WTC11 (cell line): ENCODE measurements at regions not wholly inside any gene's neighbourhood (a gene's known extent, or its start where the extent isn't known, plus 50 kb on each side); places are given as distances from the start of the nearest gene placed in this dataset.

Source experiments
- ATAC-seq: fragments of 200-7000 bp; cut with Tn5 transposase; 2 replicates; pipeline ENCODE4 v1.10.0; 2021; ENCODE audit warnings: mild to moderate bottlenecking, moderate library complexity
- CTCF ChIA-PET: fragments of 300-600 bp; sonication (Branson Sonifier 250); formaldehyde crosslinking; loops from one replicate; lab custom pipeline; 2021; ENCODE audit warnings: antibody characterized with exemption; lab: Charles Lee
- POLR2A ChIA-PET: fragments of 350-600 bp; sonication (Branson Sonifier 250); formaldehyde crosslinking; loops from one replicate; lab custom pipeline; 2021; ENCODE audit warnings: antibody characterized with exemption; lab: Charles Lee
- DNase-seq: peaks from one replicate; pipeline ENCODE4 v3.0.0; 2021; ENCODE audit warnings: low spot score
- H3K27ac Mint-ChIP-seq: 2 replicates; pipeline ENCODE4 v1.8.0; 2021; ENCODE audit warnings: mixed read lengths
- H3K27me3 Mint-ChIP-seq: 2 replicates; pipeline ENCODE4 v1.8.0; 2021; ENCODE audit warnings: low read depth, mild to moderate bottlenecking, moderate library complexity, mixed read lengths
- H3K36me3 Mint-ChIP-seq: 2 replicates; pipeline ENCODE4 v1.8.0; 2021; ENCODE audit warnings: mixed read lengths
- H3K4me1 Mint-ChIP-seq: 2 replicates; pipeline ENCODE4 v1.8.0; 2022; ENCODE audit warnings: mixed read lengths
- H3K4me3 Mint-ChIP-seq: 2 replicates; pipeline ENCODE4 v1.8.0; 2021; ENCODE audit warnings: mild to moderate bottlenecking, moderate library complexity, mixed read lengths
- H3K9me3 Mint-ChIP-seq: 2 replicates; pipeline ENCODE4 v1.8.0; 2021; ENCODE audit warnings: mixed read lengths
- ATF1 ChIP-seq: sonication (generic); formaldehyde crosslinking; IDR thresholded peaks from 2 replicates; pipeline ENCODE4 v1.8.1; 2023; ENCODE audit warnings: mild to moderate bottlenecking, moderate library complexity, missing genetic modification reagents
- E2F5 ChIP-seq: sonication (generic); formaldehyde crosslinking; IDR thresholded peaks from 2 replicates; pipeline ENCODE4 v1.8.1; 2022; ENCODE audit warnings: mild to moderate bottlenecking, moderate library complexity, missing genetic modification reagents
- FOXJ3 ChIP-seq: sonication (generic); formaldehyde crosslinking; IDR thresholded peaks from 2 replicates; pipeline ENCODE4 v1.9.0; 2021; ENCODE audit warnings: missing genetic modification reagents, mild to moderate bottlenecking, borderline replicate concordance
- FOXK1 ChIP-seq: sonication (generic); formaldehyde crosslinking; IDR thresholded peaks from 2 replicates; pipeline ENCODE4 v1.8.0; 2022; ENCODE audit warnings: mild to moderate bottlenecking, moderate library complexity, missing genetic modification reagents
- GRHL2 ChIP-seq: fragments of 250-450 bp; sonication (Bioruptor Pico); IDR thresholded peaks from 2 replicates; pipeline ENCODE4 v1.8.0; 2022; ENCODE audit warnings: mild to moderate bottlenecking, moderate library complexity; ENCODE audit not compliant: insufficient replicate concordance, severe bottlenecking
- GTF2I ChIP-seq: fragments of 250-450 bp; sonication (Bioruptor Pico); conservative IDR thresholded peaks from 2 replicates; pipeline ENCODE4 v1.4.0; 2021; ENCODE audit warnings: mild to moderate bottlenecking
- HMGA2 ChIP-seq: fragments of 250-450 bp; sonication (Bioruptor Pico); IDR thresholded peaks from 2 replicates; pipeline ENCODE4 v1.4.0; 2021; ENCODE audit warnings: mild to moderate bottlenecking, moderate library complexity
- JAZF1 ChIP-seq: fragments of 250-450 bp; sonication (Bioruptor Pico); IDR thresholded peaks from 2 replicates; pipeline ENCODE4 v1.9.0; 2021; ENCODE audit warnings: moderate library complexity, mild to moderate bottlenecking, inconsistent platforms
- JUN ChIP-seq: sonication (generic); formaldehyde crosslinking; IDR thresholded peaks from 2 replicates; pipeline ENCODE4 v1.8.0; 2023; ENCODE audit warnings: mild to moderate bottlenecking, missing genetic modification reagents
- MAX ChIP-seq: sonication (generic); formaldehyde crosslinking; IDR thresholded peaks from 2 replicates; pipeline ENCODE4 v1.8.0; 2022; ENCODE audit warnings: mild to moderate bottlenecking, missing genetic modification reagents
- NFYB ChIP-seq: sonication (generic); formaldehyde crosslinking; conservative IDR thresholded peaks from 2 replicates; pipeline ENCODE4 v1.8.0; 2022; ENCODE audit warnings: low read depth, missing genetic modification reagents
- NR3C1 ChIP-seq: sonication (generic); formaldehyde crosslinking; conservative IDR thresholded peaks from 2 replicates; pipeline ENCODE4 v1.8.1; 2023; ENCODE audit warnings: low read depth, mild to moderate bottlenecking, missing genetic modification reagents
- PRRX2 ChIP-seq: fragments of 250-450 bp; sonication (Bioruptor Pico); IDR thresholded peaks from 2 replicates; pipeline ENCODE4 v1.8.0; 2021; ENCODE audit warnings: mild to moderate bottlenecking
- TP53 ChIP-seq: sonication (generic); formaldehyde crosslinking; IDR thresholded peaks from 2 replicates; pipeline ENCODE4 v1.8.1; 2023; ENCODE audit warnings: mild to moderate bottlenecking, missing genetic modification reagents
- ZBTB21 ChIP-seq: sonication (generic); formaldehyde crosslinking; IDR thresholded peaks from 2 replicates; pipeline ENCODE4 v1.8.1; 2023; ENCODE audit warnings: mild to moderate bottlenecking, missing genetic modification reagents, borderline replicate concordance
- ZNF121 ChIP-seq: sonication (generic); formaldehyde crosslinking; IDR thresholded peaks from 2 replicates; pipeline ENCODE4 v1.8.0; 2023; ENCODE audit warnings: missing genetic modification reagents
- ZNF138 ChIP-seq: sonication (generic); formaldehyde crosslinking; conservative IDR thresholded peaks from 2 replicates; pipeline ENCODE4 v1.8.1; 2022; ENCODE audit warnings: mild to moderate bottlenecking, moderate library complexity, missing genetic modification reagents
- ZNF232 ChIP-seq: sonication (generic); formaldehyde crosslinking; IDR thresholded peaks from 2 replicates; pipeline ENCODE4 v1.8.0; 2022; ENCODE audit warnings: mild to moderate bottlenecking, missing genetic modification reagents
- ZNF317 ChIP-seq: sonication (generic); formaldehyde crosslinking; IDR thresholded peaks from 2 replicates; pipeline ENCODE4 v1.8.1; 2023; ENCODE audit warnings: low read depth, mild to moderate bottlenecking, moderate library complexity, missing genetic modification reagents, borderline replicate concordance
- ZNF396 ChIP-seq: fragments of 250-450 bp; sonication (Bioruptor Pico); IDR thresholded peaks from 2 replicates; pipeline ENCODE4 v1.8.0; 2021; ENCODE audit warnings: mild to moderate bottlenecking, moderate library complexity, borderline replicate concordance
- TF ChIP-seq, protein P1 (sequence below): sonication (generic); formaldehyde crosslinking; IDR thresholded peaks from 2 replicates; pipeline ENCODE4 v1.8.0; 2022; ENCODE audit warnings: mild to moderate bottlenecking, missing genetic modification reagents
- TF ChIP-seq, protein P2 (sequence below): sonication (generic); formaldehyde crosslinking; IDR thresholded peaks from 2 replicates; pipeline ENCODE4 v1.8.1; 2023; ENCODE audit warnings: mild to moderate bottlenecking, missing genetic modification reagents
- TF ChIP-seq, protein P3 (sequence below): fragments of 250-450 bp; sonication (Bioruptor Pico); IDR thresholded peaks from 2 replicates; pipeline ENCODE4 v1.9.0; 2021; ENCODE audit warnings: mild to moderate bottlenecking
- TF ChIP-seq, protein P4 (sequence below): sonication (generic); formaldehyde crosslinking; IDR thresholded peaks from 2 replicates; pipeline ENCODE4 v1.8.0; 2022; ENCODE audit warnings: missing genetic modification reagents

- Mint-ChIP-seq H3K4me3 (no peak overlapping the region), H3K4me1 (peaks cover 44% of the 10 kb centered on the region), H3K27ac (no peak overlapping the region), H3K9me3 (no peaks in the 10 kb centered on the region), H3K36me3 (no peaks in the 10 kb centered on the region), H3K27me3 (peaks cover 4% of the 10 kb centered on the region)
- no peak for TF ChIP-seq HMGA2 (CRISPR knock-in tag)
- TF ChIP-seq E2F5 (CRISPR knock-in tag), result no peak
- TF ChIP-seq JAZF1, result no peak
- no peak for TF ChIP-seq JUN (CRISPR knock-in tag)
- no peak for TF ChIP-seq ZNF121 (CRISPR knock-in tag)
- TF ChIP-seq, protein P1, sequence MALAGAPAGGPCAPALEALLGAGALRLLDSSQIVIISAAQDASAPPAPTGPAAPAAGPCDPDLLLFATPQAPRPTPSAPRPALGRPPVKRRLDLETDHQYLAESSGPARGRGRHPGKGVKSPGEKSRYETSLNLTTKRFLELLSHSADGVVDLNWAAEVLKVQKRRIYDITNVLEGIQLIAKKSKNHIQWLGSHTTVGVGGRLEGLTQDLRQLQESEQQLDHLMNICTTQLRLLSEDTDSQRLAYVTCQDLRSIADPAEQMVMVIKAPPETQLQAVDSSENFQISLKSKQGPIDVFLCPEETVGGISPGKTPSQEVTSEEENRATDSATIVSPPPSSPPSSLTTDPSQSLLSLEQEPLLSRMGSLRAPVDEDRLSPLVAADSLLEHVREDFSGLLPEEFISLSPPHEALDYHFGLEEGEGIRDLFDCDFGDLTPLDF (CRISPR knock-in tag), result no peak
- no peak for TF ChIP-seq ZBTB21 (CRISPR knock-in tag)
- no peak for TF ChIP-seq PRRX2 (CRISPR knock-in tag)
- TF ChIP-seq, protein P2, sequence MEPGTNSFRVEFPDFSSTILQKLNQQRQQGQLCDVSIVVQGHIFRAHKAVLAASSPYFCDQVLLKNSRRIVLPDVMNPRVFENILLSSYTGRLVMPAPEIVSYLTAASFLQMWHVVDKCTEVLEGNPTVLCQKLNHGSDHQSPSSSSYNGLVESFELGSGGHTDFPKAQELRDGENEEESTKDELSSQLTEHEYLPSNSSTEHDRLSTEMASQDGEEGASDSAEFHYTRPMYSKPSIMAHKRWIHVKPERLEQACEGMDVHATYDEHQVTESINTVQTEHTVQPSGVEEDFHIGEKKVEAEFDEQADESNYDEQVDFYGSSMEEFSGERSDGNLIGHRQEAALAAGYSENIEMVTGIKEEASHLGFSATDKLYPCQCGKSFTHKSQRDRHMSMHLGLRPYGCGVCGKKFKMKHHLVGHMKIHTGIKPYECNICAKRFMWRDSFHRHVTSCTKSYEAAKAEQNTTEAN (CRISPR knock-in tag), result no peak
- POLR2A ChIA-PET, result interaction anchor here (1.5 kb wide), 1 partner anchor 200 kb away, joined by 3 read pairs; no protein-coding TSS in a partner anchor
- no peak for ATAC-seq
- DNase-seq, result no peak
- CTCF ChIA-PET, result interaction anchor here (1.0 kb wide), 1 partner anchor 8 kb away, joined by 3 read pairs; no protein-coding TSS in a partner anchor
These were observed 250.0 kb downstream of the LRFN2 start for GRCh38 chr6:40336940-40337760.

- TF ChIP-seq ATF1 (no peak), FOXJ3 (CRISPR knock-in tag) (no peak), ZNF232 (CRISPR knock-in tag) (no peak), FOXK1 (no peak), TP53 (CRISPR knock-in tag) (no peak), MAX (CRISPR knock-in tag) (no peak), NR3C1 (CRISPR knock-in tag) (no peak), ZNF138 (CRISPR knock-in tag) (no peak), ZNF396 (CRISPR knock-in tag) (no peak), GTF2I (CRISPR knock-in tag) (no peak), GRHL2 (CRISPR knock-in tag) (no peak), NFYB (CRISPR knock-in tag) (no peak), ZNF317 (no peak)
- TF ChIP-seq, protein P2 (CRISPR knock-in tag), result no peak
- TF ChIP-seq, protein P3, sequence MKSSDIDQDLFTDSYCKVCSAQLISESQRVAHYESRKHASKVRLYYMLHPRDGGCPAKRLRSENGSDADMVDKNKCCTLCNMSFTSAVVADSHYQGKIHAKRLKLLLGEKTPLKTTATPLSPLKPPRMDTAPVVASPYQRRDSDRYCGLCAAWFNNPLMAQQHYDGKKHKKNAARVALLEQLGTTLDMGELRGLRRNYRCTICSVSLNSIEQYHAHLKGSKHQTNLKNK (CRISPR knock-in tag), result no peak
- TF ChIP-seq, protein P4, sequence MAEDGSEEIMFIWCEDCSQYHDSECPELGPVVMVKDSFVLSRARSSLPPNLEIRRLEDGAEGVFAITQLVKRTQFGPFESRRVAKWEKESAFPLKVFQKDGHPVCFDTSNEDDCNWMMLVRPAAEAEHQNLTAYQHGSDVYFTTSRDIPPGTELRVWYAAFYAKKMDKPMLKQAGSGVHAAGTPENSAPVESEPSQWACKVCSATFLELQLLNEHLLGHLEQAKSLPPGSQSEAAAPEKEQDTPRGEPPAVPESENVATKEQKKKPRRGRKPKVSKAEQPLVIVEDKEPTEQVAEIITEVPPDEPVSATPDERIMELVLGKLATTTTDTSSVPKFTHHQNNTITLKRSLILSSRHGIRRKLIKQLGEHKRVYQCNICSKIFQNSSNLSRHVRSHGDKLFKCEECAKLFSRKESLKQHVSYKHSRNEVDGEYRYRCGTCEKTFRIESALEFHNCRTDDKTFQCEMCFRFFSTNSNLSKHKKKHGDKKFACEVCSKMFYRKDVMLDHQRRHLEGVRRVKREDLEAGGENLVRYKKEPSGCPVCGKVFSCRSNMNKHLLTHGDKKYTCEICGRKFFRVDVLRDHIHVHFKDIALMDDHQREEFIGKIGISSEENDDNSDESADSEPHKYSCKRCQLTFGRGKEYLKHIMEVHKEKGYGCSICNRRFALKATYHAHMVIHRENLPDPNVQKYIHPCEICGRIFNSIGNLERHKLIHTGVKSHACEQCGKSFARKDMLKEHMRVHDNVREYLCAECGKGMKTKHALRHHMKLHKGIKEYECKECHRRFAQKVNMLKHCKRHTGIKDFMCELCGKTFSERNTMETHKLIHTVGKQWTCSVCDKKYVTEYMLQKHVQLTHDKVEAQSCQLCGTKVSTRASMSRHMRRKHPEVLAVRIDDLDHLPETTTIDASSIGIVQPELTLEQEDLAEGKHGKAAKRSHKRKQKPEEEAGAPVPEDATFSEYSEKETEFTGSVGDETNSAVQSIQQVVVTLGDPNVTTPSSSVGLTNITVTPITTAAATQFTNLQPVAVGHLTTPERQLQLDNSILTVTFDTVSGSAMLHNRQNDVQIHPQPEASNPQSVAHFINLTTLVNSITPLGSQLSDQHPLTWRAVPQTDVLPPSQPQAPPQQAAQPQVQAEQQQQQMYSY (CRISPR knock-in tag), result no peak
- DNase-seq (no peak), ATAC-seq (no peak)
- POLR2A ChIA-PET, result interaction anchor here (1.5 kb wide), 1 partner anchor 201 kb away, joined by 3 read pairs; no protein-coding TSS in a partner anchor
- CTCF ChIA-PET, result interaction anchor here (0.6 kb wide), 1 partner anchor 842 kb away, joined by 3 read pairs; no protein-coding TSS in a partner anchor
- Mint-ChIP-seq H3K4me3 (no peak overlapping the region), H3K4me1 (peaks cover 45% of the 10 kb centered on the region), H3K9me3 (no peaks in the 10 kb centered on the region), H3K36me3 (no peaks in the 10 kb centered on the region), H3K27me3 (peaks cover 7% of the 10 kb centered on the region), H3K27ac (no peak overlapping the region)
These were observed 250.9 kb downstream of the LRFN2 start for GRCh38 chr6:40336296-40336695.
